Esophagus muscularis mucosa (tissue), 4 donors: ENCODE measurements at regions not wholly inside any gene's neighbourhood (a gene's known extent, or its start where the extent isn't known, plus 50 kb on each side); places are given as distances from the start of the nearest gene placed in this dataset.

Experiments used
- EP300 ChIP-seq: sonication (generic); formaldehyde crosslinking; IDR thresholded peaks from one replicate; pipeline ENCODE4 v1.6.1; 2017; ENCODE audit warnings: antibody characterized with exemption
- POLR2A ChIP-seq: fragments of 450-650 bp; IDR thresholded peaks from one replicate; pipeline ENCODE4 v1.6.1; 2017; ENCODE audit warnings: antibody characterized with exemption, moderate library complexity, mild to moderate bottlenecking, low read depth
- POLR2AphosphoS5 ChIP-seq, 2 donors: sonication (generic); formaldehyde crosslinking; IDR thresholded peaks; one replicate each; pipeline ENCODE4 v1.6.1; 2017; ENCODE audit warnings: antibody characterized with exemption in 2 of 2
- TF ChIP-seq, protein P1 (sequence below), 3 experiments: fragments of 200-600 bp in 2 of 3; fragments of 450-650 bp in 1 of 3; sonication (generic) in 2 of 3; IDR thresholded peaks; one replicate each; pipeline ENCODE4 v1.5.1; 2017 to 2019; ENCODE audit warnings: antibody characterized with exemption in 3 of 3, mild to moderate bottlenecking in 2 of 3, moderate library complexity in 1 of 3

DNA sequence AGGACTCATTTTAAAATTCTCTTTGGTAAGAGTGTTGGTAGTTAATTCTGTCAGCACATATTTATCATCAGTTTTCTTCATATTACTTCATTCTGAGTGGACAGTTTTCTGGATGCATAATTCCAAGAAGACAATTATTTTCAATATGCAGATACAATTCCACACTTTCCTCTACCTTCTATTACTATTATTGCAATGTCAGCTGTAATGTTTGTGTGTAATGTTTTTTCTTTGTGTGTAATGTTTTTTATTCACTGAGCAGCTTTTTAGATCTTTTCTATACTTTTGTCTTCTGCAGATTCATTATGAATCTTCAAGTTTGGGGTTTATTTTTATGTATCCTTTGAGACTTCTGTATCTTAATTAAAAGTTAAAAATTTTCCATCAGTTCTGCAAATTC lies 264.0 kb upstream of the VRK2 start:
- TF ChIP-seq, protein P1, sequence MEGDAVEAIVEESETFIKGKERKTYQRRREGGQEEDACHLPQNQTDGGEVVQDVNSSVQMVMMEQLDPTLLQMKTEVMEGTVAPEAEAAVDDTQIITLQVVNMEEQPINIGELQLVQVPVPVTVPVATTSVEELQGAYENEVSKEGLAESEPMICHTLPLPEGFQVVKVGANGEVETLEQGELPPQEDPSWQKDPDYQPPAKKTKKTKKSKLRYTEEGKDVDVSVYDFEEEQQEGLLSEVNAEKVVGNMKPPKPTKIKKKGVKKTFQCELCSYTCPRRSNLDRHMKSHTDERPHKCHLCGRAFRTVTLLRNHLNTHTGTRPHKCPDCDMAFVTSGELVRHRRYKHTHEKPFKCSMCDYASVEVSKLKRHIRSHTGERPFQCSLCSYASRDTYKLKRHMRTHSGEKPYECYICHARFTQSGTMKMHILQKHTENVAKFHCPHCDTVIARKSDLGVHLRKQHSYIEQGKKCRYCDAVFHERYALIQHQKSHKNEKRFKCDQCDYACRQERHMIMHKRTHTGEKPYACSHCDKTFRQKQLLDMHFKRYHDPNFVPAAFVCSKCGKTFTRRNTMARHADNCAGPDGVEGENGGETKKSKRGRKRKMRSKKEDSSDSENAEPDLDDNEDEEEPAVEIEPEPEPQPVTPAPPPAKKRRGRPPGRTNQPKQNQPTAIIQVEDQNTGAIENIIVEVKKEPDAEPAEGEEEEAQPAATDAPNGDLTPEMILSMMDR (IDR thresholded peaks at IDR 0.05): no peak
- TF ChIP-seq POLR2A (no peak), EP300 (no peak), POLR2AphosphoS5 (IDR thresholded peaks at IDR 0.05) (no peak)
